ENCODE measurements at regions not wholly inside any gene's neighbourhood (a gene's known extent, or its start where the extent isn't known, plus 50 kb on each side); places are given as distances from the start of the nearest gene placed in this dataset.

DNA sequence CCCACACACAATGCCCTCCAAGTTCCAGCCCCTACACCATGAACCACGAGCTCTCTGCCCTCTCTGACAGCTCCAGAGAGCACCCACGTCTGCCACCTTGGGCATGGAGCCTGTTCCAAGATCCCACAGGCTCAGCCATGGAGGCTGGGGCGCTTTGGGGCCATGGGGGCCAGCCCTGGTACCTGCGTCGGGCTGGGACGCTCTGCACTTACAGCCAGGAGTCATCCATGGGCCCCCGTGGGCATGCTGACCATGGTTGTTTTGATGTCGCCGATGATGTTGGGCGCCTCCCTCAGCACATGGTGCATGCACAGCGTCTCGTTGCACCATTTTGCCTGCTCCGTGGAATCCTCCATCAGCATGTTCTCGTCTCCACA, 51.9 kb upstream of the UBE2Q2 start:
- POLR2A ChIA-PET (ENCODE audit: unreplicated experiment), result no interaction called here

More for the DNA sequence above, 51.9 kb upstream of the UBE2Q2 start:
- Histone ChIP-seq H3K14ac (replicated peaks; ENCODE audit: low read depth, low read length) (no peak overlapping the region), H2BK120ac (ENCODE audit: low read depth, low read length) (no peak overlapping the region), H2AK5ac (ENCODE audit: low read depth, low read length) (no peak overlapping the region), H3K27ac (ENCODE audit: insufficient read depth, low read length) (no peak overlapping the region), H3K23ac (ENCODE audit: low read depth, low read length) (no peak overlapping the region), H3K36me3 (ENCODE audit: control insufficient read depth, insufficient read depth, low read length) (no peaks in the 10 kb centered on the region), H2AFZ (replicated peaks; ENCODE audit: low read length, poor library complexity) (no peak overlapping the region), H2AK9ac (replicated peaks; ENCODE audit: low read depth, low read length, poor library complexity) (no peak overlapping the region), H3K4ac (ENCODE audit: low read depth, low read length) (no peak overlapping the region), H3K4me2 (ENCODE audit: low read depth, low read length) (no peak overlapping the region), H3K4me1 (ENCODE audit: control insufficient read depth, insufficient read depth, low read length) (no peaks in the 10 kb centered on the region), H3K56ac (ENCODE audit: extremely low read depth, insufficient read depth, low read length) (no peak overlapping the region), H3K4me3 (ENCODE audit: insufficient read depth, low read depth, low read length) (no peak overlapping the region), H4K5ac (ENCODE audit: low read depth, low read length) (no peak overlapping the region), H3K9ac (ENCODE audit: low read depth, low read length) (no peak overlapping the region), H4K91ac (ENCODE audit: insufficient read depth, low read depth, low read length) (no peak overlapping the region), H4K8ac (ENCODE audit: low read depth in 2 of 2, low read length in 2 of 2) (no peak overlapping the region), H2BK20ac (ENCODE audit: low read depth, low read length) (no peak overlapping the region), H3K9me1 (ENCODE audit: insufficient read depth, low read length) (no peaks in the 10 kb centered on the region), H2BK5ac (ENCODE audit: low read depth, low read length, poor library complexity, severe bottlenecking) (no peak overlapping the region), H4K20me1 (ENCODE audit: insufficient read depth, low read length) (no peaks in the 10 kb centered on the region), H3K79me1 (ENCODE audit: low read depth in 1 of 2, low read length in 2 of 2) (no peaks in the 10 kb centered on the region), H2BK15ac (ENCODE audit: low read depth, low read length) (no peak overlapping the region), H3K9me3 (ENCODE audit: control insufficient read depth, insufficient read depth, low read length) (no peaks in the 10 kb centered on the region), H3K18ac (ENCODE audit: low read depth, low read length) (no peak overlapping the region), H3K27me3 (ENCODE audit: control insufficient read depth, insufficient read depth, low read length) (peaks cover 64% of the 10 kb centered on the region)
- ATAC-seq (ENCODE audit: low read depth) (no peak), DNase-seq (no peak)
- BruUV-seq (replicated peaks), result no TSS peak
- TF ChIP-seq NFE2L2 (IDR thresholded peaks at IDR 0.05; ENCODE audit: low read depth, low read length), result no peak
- no peak for TF ChIP-seq CHD1 (IDR thresholded peaks at IDR 0.05; ENCODE audit: low read depth, low read length)
- no peak for TF ChIP-seq MAZ (IDR thresholded peaks at IDR 0.05; ENCODE audit: borderline replicate concordance, low read depth, low read length)
- no peak for TF ChIP-seq USF2 (IDR thresholded peaks at IDR 0.05; ENCODE audit: low read depth, low read length)
- TF ChIP-seq FOS (IDR thresholded peaks at IDR 0.05; ENCODE audit: low read depth, low read length), result no peak
- no peak for TF ChIP-seq MXI1 (IDR thresholded peaks at IDR 0.05; ENCODE audit: borderline replicate concordance, low read depth, low read length)
- no peak for TF ChIP-seq RAD21 (IDR thresholded peaks at IDR 0.05; ENCODE audit: low read length)
- no peak for TF ChIP-seq RFX5 (IDR thresholded peaks at IDR 0.05; ENCODE audit: low read depth, low read length)
- TF ChIP-seq CTCF (conservative IDR thresholded peaks at IDR 0.05; ENCODE audit: low read depth, low read length), result no peak
- TF ChIP-seq CEBPB (IDR thresholded peaks at IDR 0.05; ENCODE audit: low read depth, low read length), result no peak
- no peak for TF ChIP-seq ELK1 (IDR thresholded peaks at IDR 0.05; ENCODE audit: borderline replicate concordance, low read depth, low read length)
- no peak for TF ChIP-seq BHLHE40 (IDR thresholded peaks at IDR 0.05; ENCODE audit: low read depth, low read length)
- TF ChIP-seq RCOR1 (IDR thresholded peaks at IDR 0.05; ENCODE audit: insufficient replicate concordance, low read length), result no peak
- TF ChIP-seq POLR2A (IDR thresholded peaks at IDR 0.05; ENCODE audit: low read depth, low read length), result no peak
- no peak for TF ChIP-seq SMC3 (IDR thresholded peaks at IDR 0.05; ENCODE audit: low read depth, low read length)
- TF ChIP-seq MAFK (IDR thresholded peaks at IDR 0.05; ENCODE audit: low read depth, low read length), result no peak
- intact Hi-C loops (cut with micrococcal nuclease), result no loop called here
- CTCF ChIA-PET, result no interaction called here
- WGBS, 2 experiments (ENCODE audit: extremely low coverage in 2 of 2, insufficient read length in 1 of 2), result 76% methylated on average over 7 of the region's 14 CpGs; no CpG with 5 or more reads in 1 of the 2 experiments
- dilution Hi-C loops (cut with HindIII; ENCODE audit: low sequenced_read_pairs, unreplicated experiment), result no loop called here
- in situ Hi-C loops (cut with MboI; ENCODE audit: low sequenced_read_pairs), result no loop called here

All from IMR-90 (cell line).